Brain microvascular endothelial cell (primary cell): ENCODE measurements at regions not wholly inside any gene's neighbourhood (a gene's known extent, or its start where the extent isn't known, plus 50 kb on each side); places are given as distances from the start of the nearest gene placed in this dataset.
"Not testable (repeated sequence)": the region's sequence is repeated elsewhere in the genome, so short reads cannot be mapped to it uniquely, and the experiment has no call there.

ENCODE experiments used
- DNase-seq: peaks from one replicate; pipeline ENCODE4 v3.0.0-alpha.2; 2020
- H3K27ac ChIP-seq: fragments of 250-450 bp; sonication (Bioruptor Pico); 2 replicates; pipeline ENCODE4 v1.5.1; 2020; ENCODE audit warnings: mild to moderate bottlenecking, moderate library complexity
- H3K27me3 ChIP-seq: fragments of 250-450 bp; sonication (Bioruptor Pico); replicated peaks from 2 replicates; pipeline ENCODE4 v1.5.1; 2020; ENCODE audit warnings: mild to moderate bottlenecking
- H3K36me3 ChIP-seq: fragments of 250-450 bp; sonication (Bioruptor Pico); replicated peaks from 2 replicates; pipeline ENCODE4 v1.5.1; 2020; ENCODE audit warnings: mild to moderate bottlenecking
- H3K4me3 ChIP-seq: 2 replicates; pipeline ENCODE4 v1.5.1; 2011; ENCODE audit warnings: low read depth, mild to moderate bottlenecking, control low read depth, low read length, moderate library complexity
- in situ Hi-C: cut with HindIII; loops from 2 replicates; pipeline ENCODE4 v1.10.0; 2017; ENCODE audit warnings: low sequenced_read_pairs, low pct_ligation_motif_present
- TF ChIP-seq, protein P1 (sequence below): IDR thresholded peaks from 2 replicates; pipeline ENCODE4 v1.5.1; 2011; ENCODE audit warnings: low read depth, mild to moderate bottlenecking, moderate library complexity, low read length, control low read depth, inconsistent platforms; ENCODE audit errors: missing control alignments

- Histone ChIP-seq H3K4me3 (no peak overlapping the region), H3K27ac (no peak overlapping the region), H3K27me3 (no peaks in the 10 kb centered on the region), H3K36me3 (no peaks in the 10 kb centered on the region)
- TF ChIP-seq, protein P1, sequence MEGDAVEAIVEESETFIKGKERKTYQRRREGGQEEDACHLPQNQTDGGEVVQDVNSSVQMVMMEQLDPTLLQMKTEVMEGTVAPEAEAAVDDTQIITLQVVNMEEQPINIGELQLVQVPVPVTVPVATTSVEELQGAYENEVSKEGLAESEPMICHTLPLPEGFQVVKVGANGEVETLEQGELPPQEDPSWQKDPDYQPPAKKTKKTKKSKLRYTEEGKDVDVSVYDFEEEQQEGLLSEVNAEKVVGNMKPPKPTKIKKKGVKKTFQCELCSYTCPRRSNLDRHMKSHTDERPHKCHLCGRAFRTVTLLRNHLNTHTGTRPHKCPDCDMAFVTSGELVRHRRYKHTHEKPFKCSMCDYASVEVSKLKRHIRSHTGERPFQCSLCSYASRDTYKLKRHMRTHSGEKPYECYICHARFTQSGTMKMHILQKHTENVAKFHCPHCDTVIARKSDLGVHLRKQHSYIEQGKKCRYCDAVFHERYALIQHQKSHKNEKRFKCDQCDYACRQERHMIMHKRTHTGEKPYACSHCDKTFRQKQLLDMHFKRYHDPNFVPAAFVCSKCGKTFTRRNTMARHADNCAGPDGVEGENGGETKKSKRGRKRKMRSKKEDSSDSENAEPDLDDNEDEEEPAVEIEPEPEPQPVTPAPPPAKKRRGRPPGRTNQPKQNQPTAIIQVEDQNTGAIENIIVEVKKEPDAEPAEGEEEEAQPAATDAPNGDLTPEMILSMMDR, result no peak
- in situ Hi-C loops, result no loop called here
- no peak for DNase-seq
Measured at GRCh38 chr20:53767206-53767930, 173.7 kb upstream of the ZNF217 start.

GRCh38 chr20:53764415-53764800 is 170.8 kb upstream of the ZNF217 start:
- H3K27me3 ChIP-seq, result no peaks in the 10 kb centered on the region
- H3K4me3 ChIP-seq, result no peak overlapping the region
- TF ChIP-seq, protein P1, result no peak
- in situ Hi-C loops, result no loop called here
- H3K27ac ChIP-seq, result no peak overlapping the region
- H3K36me3 ChIP-seq, result no peaks in the 10 kb centered on the region
- no peak for DNase-seq

DNA sequence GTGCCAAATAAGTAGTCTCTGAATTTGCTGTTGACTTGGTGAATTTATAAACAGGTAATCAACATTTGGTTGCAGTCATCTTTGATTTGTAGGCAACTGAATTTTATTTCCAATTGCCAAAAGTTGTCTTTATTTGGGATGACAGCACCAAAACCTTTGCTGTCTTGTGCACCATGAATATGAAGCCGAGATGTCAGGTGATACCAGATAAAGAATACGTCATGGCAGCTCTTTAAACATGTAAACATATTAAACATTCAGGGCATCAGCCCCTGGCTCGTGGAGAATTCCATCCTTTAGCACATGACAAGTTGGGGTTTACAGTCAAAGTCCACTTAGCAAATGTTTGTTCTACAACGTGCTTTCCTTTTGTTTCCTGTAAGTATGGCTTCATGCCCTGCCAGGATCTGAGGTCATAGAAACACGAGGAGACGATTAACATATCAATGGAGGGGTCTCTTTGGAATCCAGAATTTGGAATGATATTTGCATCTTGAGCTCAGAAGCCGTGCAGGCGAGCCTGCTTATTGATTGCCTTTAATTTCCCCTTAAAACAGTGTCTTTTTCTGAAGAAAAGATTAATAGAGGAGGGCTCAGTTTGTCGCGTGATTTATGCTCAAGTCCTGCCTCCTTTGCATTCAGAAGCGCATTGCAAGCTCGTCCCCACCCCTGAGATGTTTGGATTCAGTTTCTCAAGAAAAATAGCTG is 170.2 kb upstream of the ZNF217 start:
- H3K36me3 ChIP-seq, result no peaks in the 10 kb centered on the region
- no peak overlapping the region for H3K27ac ChIP-seq
- peak; percentile 11 for DNase-seq
- in situ Hi-C loops, result no loop called here
- H3K4me3 ChIP-seq, result no peak overlapping the region
- no peaks in the 10 kb centered on the region for H3K27me3 ChIP-seq
- TF ChIP-seq, protein P1, result no peak

GRCh38 chr20:53762423-53762798 is 168.8 kb upstream of the ZNF217 start:
- H3K27me3 ChIP-seq, in situ Hi-C loops, DNase-seq, H3K27ac ChIP-seq, H3K4me3 ChIP-seq, H3K36me3 ChIP-seq: not testable (repeated sequence)

GRCh38 chr20:53760025-53760441 is 166.4 kb upstream of the ZNF217 start:
- TF ChIP-seq, protein P1, result no peak
- in situ Hi-C loops, result no loop called here
- H3K4me3 ChIP-seq, result no peak overlapping the region
- H3K27me3 ChIP-seq, result no peaks in the 10 kb centered on the region
- no peaks in the 10 kb centered on the region for H3K36me3 ChIP-seq
- DNase-seq, result no peak
- H3K27ac ChIP-seq, result no peak overlapping the region

DNA sequence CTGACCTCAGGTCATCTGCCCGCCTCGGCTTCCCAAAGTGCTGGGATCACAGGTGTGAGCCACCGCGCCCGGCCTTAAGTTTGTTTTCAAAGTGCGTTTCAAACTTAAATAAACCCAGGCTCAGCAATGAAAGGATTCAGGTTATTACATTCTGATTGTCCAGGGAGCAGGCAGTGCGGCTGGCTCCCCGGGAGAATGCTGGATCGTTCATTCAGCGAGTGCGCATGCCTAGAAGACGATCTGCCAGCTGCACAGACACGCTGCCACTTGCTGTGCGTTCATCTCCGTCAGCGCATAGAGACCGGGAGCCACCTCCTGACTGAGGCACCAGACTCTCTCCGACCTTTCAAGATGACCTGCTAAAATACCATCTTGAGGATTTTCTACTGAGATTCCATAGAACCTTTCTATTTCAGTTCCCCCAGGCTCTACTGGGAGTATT is 163.9 kb upstream of the ZNF217 start:
- H3K4me3 ChIP-seq, result no peak overlapping the region
- DNase-seq, result no peak
- no peaks in the 10 kb centered on the region for H3K36me3 ChIP-seq
- in situ Hi-C loops, result no loop called here
- H3K27me3 ChIP-seq, result no peaks in the 10 kb centered on the region
- TF ChIP-seq, protein P1, result no peak
- H3K27ac ChIP-seq, result no peak overlapping the region
